ENCODE measurements at regions not wholly inside any gene's neighbourhood (a gene's known extent, or its start where the extent isn't known, plus 50 kb on each side); places are given as distances from the start of the nearest gene placed in this dataset.
A peak's percentile ranks its signal among the peaks of the same experiment; 100 is the strongest.

GRCh38 chr2:48250943-48251342 is 63.5 kb upstream of the FOXN2 start:
- TF ChIP-seq CTCF (conservative IDR thresholded peaks at IDR 0.05 in 1 of 2, IDR thresholded peaks at IDR 0.05 in 1 of 2; ENCODE audit: low read depth in 1 of 2, low read length in 2 of 2) (no peak), EZH2 (IDR thresholded peaks at IDR 0.05; ENCODE audit: low read length, missing control alignments) (no peak)
- DNase-seq (ENCODE audit: low read depth in 2 of 2) = peak in 1 of 2 donors; percentile 57

GRCh38 chr2:48251437-48252148 is 62.9 kb upstream of the FOXN2 start:
- TF ChIP-seq EZH2 (IDR thresholded peaks at IDR 0.05; ENCODE audit: low read length, missing control alignments) (no peak), CTCF (conservative IDR thresholded peaks at IDR 0.05 in 1 of 2, IDR thresholded peaks at IDR 0.05 in 1 of 2; ENCODE audit: low read depth in 1 of 2, low read length in 2 of 2) (no peak)
- no peak overlapping the region for H3K9ac ChIP-seq (ENCODE audit: insufficient read depth, low read length)
- H2AFZ ChIP-seq (ENCODE audit: low read length) = no peak overlapping the region
- no peaks in the 10 kb centered on the region for H3K9me3 ChIP-seq (ENCODE audit: control insufficient read depth, insufficient read depth, low read depth, low read length)
- no peaks in the 10 kb centered on the region for H3K27me3 ChIP-seq (ENCODE audit: control insufficient read depth, insufficient read depth, low read length)
- no peaks in the 10 kb centered on the region for H4K20me1 ChIP-seq (ENCODE audit: control insufficient read depth, extremely low read depth, insufficient read depth, low read length)
- H3K4me3 ChIP-seq (replicated peaks in 1 of 4; ENCODE audit: control extremely low read depth in 1 of 4, insufficient read depth in 1 of 4, low read depth in 3 of 4, low read length in 4 of 4) = no peak overlapping the region
- no peak for DNase-seq (ENCODE audit: low read depth in 2 of 2)
- H3K4me1 ChIP-seq (ENCODE audit: control insufficient read depth, extremely low read depth, insufficient read depth, low read length) = peaks cover 24% of the 10 kb centered on the region
- H3K27ac ChIP-seq (ENCODE audit: insufficient read depth, low read length) = no peak overlapping the region
- H3K36me3 ChIP-seq (ENCODE audit: control insufficient read depth, insufficient read depth, low read length) = no peaks in the 10 kb centered on the region
- H3K4me2 ChIP-seq (ENCODE audit: extremely low read depth, insufficient read depth, low read length) = no peak overlapping the region
- no peaks in the 10 kb centered on the region for H3K79me2 ChIP-seq (ENCODE audit: control insufficient read depth, insufficient read depth, low read length)

More at GRCh38 chr2:48250943-48251342, 63.5 kb upstream of the FOXN2 start:
- Histone ChIP-seq H3K36me3 (ENCODE audit: control insufficient read depth, insufficient read depth, low read length) (no peaks in the 10 kb centered on the region), H3K9ac (ENCODE audit: insufficient read depth, low read length) (no peak overlapping the region), H4K20me1 (ENCODE audit: control insufficient read depth, extremely low read depth, insufficient read depth, low read length) (no peaks in the 10 kb centered on the region), H3K4me2 (ENCODE audit: extremely low read depth, insufficient read depth, low read length) (no peak overlapping the region), H3K4me1 (ENCODE audit: control insufficient read depth, extremely low read depth, insufficient read depth, low read length) (peaks cover 24% of the 10 kb centered on the region), H3K79me2 (ENCODE audit: control insufficient read depth, insufficient read depth, low read length) (no peaks in the 10 kb centered on the region), H3K4me3 (replicated peaks in 1 of 4; ENCODE audit: control extremely low read depth in 1 of 4, insufficient read depth in 1 of 4, low read depth in 3 of 4, low read length in 4 of 4) (no peak overlapping the region), H3K27me3 (ENCODE audit: control insufficient read depth, insufficient read depth, low read length) (no peaks in the 10 kb centered on the region), H2AFZ (ENCODE audit: low read length) (no peak overlapping the region), H3K27ac (ENCODE audit: insufficient read depth, low read length) (no peak overlapping the region), H3K9me3 (ENCODE audit: control insufficient read depth, insufficient read depth, low read depth, low read length) (no peaks in the 10 kb centered on the region)

- Histone ChIP-seq H3K36me3 (ENCODE audit: control insufficient read depth, insufficient read depth, low read length) (no peaks in the 10 kb centered on the region), H3K79me2 (ENCODE audit: control insufficient read depth, insufficient read depth, low read length) (no peaks in the 10 kb centered on the region), H3K4me1 (ENCODE audit: control insufficient read depth, extremely low read depth, insufficient read depth, low read length) (peaks cover 17% of the 10 kb centered on the region), H3K27me3 (ENCODE audit: control insufficient read depth, insufficient read depth, low read length) (no peaks in the 10 kb centered on the region), H3K4me3 (replicated peaks in 1 of 4; ENCODE audit: control extremely low read depth in 1 of 4, insufficient read depth in 1 of 4, low read depth in 3 of 4, low read length in 4 of 4) (no peak overlapping the region), H2AFZ (ENCODE audit: low read length) (no peak overlapping the region), H3K4me2 (ENCODE audit: extremely low read depth, insufficient read depth, low read length) (no peak overlapping the region), H3K9ac (ENCODE audit: insufficient read depth, low read length) (no peak overlapping the region), H3K9me3 (ENCODE audit: control insufficient read depth, insufficient read depth, low read depth, low read length) (no peaks in the 10 kb centered on the region), H3K27ac (ENCODE audit: insufficient read depth, low read length) (no peak overlapping the region), H4K20me1 (ENCODE audit: control insufficient read depth, extremely low read depth, insufficient read depth, low read length) (no peaks in the 10 kb centered on the region)
- TF ChIP-seq CTCF (conservative IDR thresholded peaks at IDR 0.05 in 1 of 2, IDR thresholded peaks at IDR 0.05 in 1 of 2; ENCODE audit: low read depth in 1 of 2, low read length in 2 of 2) (no peak), EZH2 (IDR thresholded peaks at IDR 0.05; ENCODE audit: low read length, missing control alignments) (no peak)
- no peak for DNase-seq (ENCODE audit: low read depth in 2 of 2)
Observed at GRCh38 chr2:48253301-48253700, 61.2 kb upstream of the FOXN2 start.
